Mammary epithelial cell (primary cell): ENCODE measurements at regions not wholly inside any gene's neighbourhood (a gene's known extent, or its start where the extent isn't known, plus 50 kb on each side); places are given as distances from the start of the nearest gene placed in this dataset.

Experiments
- CTCF ChIP-seq, 2 donors: IDR thresholded peaks in 1 of 2; conservative IDR thresholded peaks in 1 of 2; 2 replicates each; pipeline ENCODE4 v1.5.1; 2011 to 2012; ENCODE audit warnings: inconsistent platforms in 2 of 2, low read length in 2 of 2, mild to moderate bottlenecking in 2 of 2, control low read depth in 1 of 2, low read depth in 1 of 2; ENCODE audit not compliant: insufficient read depth in 1 of 2; ENCODE audit errors: extremely low read depth in 1 of 2
- EZH2 ChIP-seq: IDR thresholded peaks from 2 replicates; pipeline ENCODE4 v1.6.1; 2012; ENCODE audit warnings: low read length, inconsistent platforms, borderline replicate concordance

GRCh38 chr11:122398167-122398566 lies 257.4 kb upstream of the UBASH3B start:
- TF ChIP-seq CTCF (conservative IDR thresholded peaks at IDR 0.05 in 1 of 2, IDR thresholded peaks at IDR 0.05 in 1 of 2; ENCODE audit: extremely low read depth in 1 of 2, insufficient read depth in 1 of 2, low read depth in 1 of 2, low read length in 2 of 2) (no peak), EZH2 (no peak)
